SJCRH30 (cell line): ENCODE measurements at regions not wholly inside any gene's neighbourhood (a gene's known extent, or its start where the extent isn't known, plus 50 kb on each side); places are given as distances from the start of the nearest gene placed in this dataset.
A peak's percentile ranks its signal among the peaks of the same experiment; 100 is the strongest.

Source experiments
- DNase-seq, 2 experiments: peaks; one replicate each; pipeline ENCODE4 v3.0.0-alpha.2; 2015 to 2020
- H3K27ac ChIP-seq: fragments of 250-450 bp; sonication (Bioruptor Pico); 2 replicates; pipeline ENCODE4 v1.5.1; 2020; ENCODE audit warnings: mild to moderate bottlenecking, moderate library complexity
- H3K27me3 ChIP-seq: fragments of 250-450 bp; sonication (Bioruptor Pico); 2 replicates; pipeline ENCODE4 v1.5.1; 2020; ENCODE audit warnings: mild to moderate bottlenecking, moderate library complexity
- H3K36me3 ChIP-seq: fragments of 250-450 bp; sonication (Bioruptor Pico); 2 replicates; pipeline ENCODE4 v1.5.1; 2020; ENCODE audit warnings: mild to moderate bottlenecking, moderate library complexity
- H3K4me1 ChIP-seq: fragments of 250-450 bp; sonication (Bioruptor Pico); 2 replicates; pipeline ENCODE4 v1.5.1; 2020; ENCODE audit warnings: mild to moderate bottlenecking, moderate library complexity
- H3K4me3 ChIP-seq: fragments of 250-450 bp; sonication (Bioruptor Pico); 2 replicates; pipeline ENCODE4 v1.5.1; 2020; ENCODE audit warnings: mild to moderate bottlenecking, moderate library complexity
- H3K9me3 ChIP-seq: fragments of 250-450 bp; sonication (Bioruptor Pico); replicated peaks from 2 replicates; pipeline ENCODE4 v1.5.1; 2020; ENCODE audit warnings: mild to moderate bottlenecking, moderate library complexity

GRCh38 chr6:71430018-71430417 is 141.4 kb downstream of the OGFRL1 start:
- Histone ChIP-seq H3K27me3 (peaks cover 4% of the 10 kb centered on the region; the same call in 1 of the 2 replicates), H3K36me3 (no peaks in the 10 kb centered on the region), H3K4me3 (no peak overlapping the region), H3K4me1 (peaks cover 3% of the 10 kb centered on the region; the same call in 1 of the 2 replicates), H3K27ac (no peak overlapping the region), H3K9me3 (no peaks in the 10 kb centered on the region)
- no peak for DNase-seq

GRCh38 chr6:71433441-71433840 is 144.8 kb downstream of the OGFRL1 start:
- H3K27ac ChIP-seq = no peak overlapping the region
- H3K9me3 ChIP-seq = no peaks in the 10 kb centered on the region
- H3K4me3 ChIP-seq = no peak overlapping the region
- DNase-seq = no peak
- no peaks in the 10 kb centered on the region; the same call in 1 of the 2 replicates for H3K27me3 ChIP-seq
- peaks cover 3% of the 10 kb centered on the region; the same call in 1 of the 2 replicates for H3K4me1 ChIP-seq
- no peaks in the 10 kb centered on the region for H3K36me3 ChIP-seq

GRCh38 chr6:71444222-71444621 is 155.6 kb downstream of the OGFRL1 start:
- no peak for DNase-seq
- H3K9me3 ChIP-seq = peaks cover 10% of the 10 kb centered on the region; the same call in 1 of the 2 replicates
- no peaks in the 10 kb centered on the region for H3K4me1 ChIP-seq
- H3K27me3 ChIP-seq = no peaks in the 10 kb centered on the region
- no peak overlapping the region for H3K27ac ChIP-seq
- H3K36me3 ChIP-seq = no peaks in the 10 kb centered on the region
- no peak overlapping the region for H3K4me3 ChIP-seq

- no peak for DNase-seq
- Histone ChIP-seq H3K27ac (no peak overlapping the region), H3K4me3 (no peak overlapping the region)
Observed at GRCh38 chr6:71446057-71446456, 157.4 kb downstream of the OGFRL1 start.

GRCh38 chr6:71446470-71446869 is 157.9 kb downstream of the OGFRL1 start:
- Histone ChIP-seq H3K9me3 (0 out of 2 replicates have a peak, but pooled peaks cover 4% of the 10 kb centered on the region), H3K36me3 (no peaks in the 10 kb centered on the region), H3K27ac (no peak overlapping the region), H3K27me3 (no peaks in the 10 kb centered on the region), H3K4me1 (no peaks in the 10 kb centered on the region), H3K4me3 (no peak overlapping the region)
- DNase-seq = no peak

More at GRCh38 chr6:71446057-71446456, 157.4 kb downstream of the OGFRL1 start:
- peaks cover 4% of the 10 kb centered on the region; the same call in 1 of the 2 replicates for H3K9me3 ChIP-seq
- no peaks in the 10 kb centered on the region for H3K27me3 ChIP-seq
- H3K36me3 ChIP-seq = no peaks in the 10 kb centered on the region
- no peaks in the 10 kb centered on the region for H3K4me1 ChIP-seq

- no peak overlapping the region for H3K4me3 ChIP-seq
- H3K9me3 ChIP-seq = no peaks in the 10 kb centered on the region
- H3K27ac ChIP-seq = no peak overlapping the region
- no peaks in the 10 kb centered on the region for H3K36me3 ChIP-seq
- DNase-seq = no peak
- no peaks in the 10 kb centered on the region; the same call in 1 of the 2 replicates for H3K27me3 ChIP-seq
- H3K4me1 ChIP-seq = peaks cover 4% of the 10 kb centered on the region
Observed at GRCh38 chr6:71452697-71453370, 164.2 kb downstream of the OGFRL1 start.

- Histone ChIP-seq H3K4me1 (peaks cover 9% of the 10 kb centered on the region), H3K27me3 (no peaks in the 10 kb centered on the region; the same call in 1 of the 2 replicates), H3K9me3 (no peaks in the 10 kb centered on the region), H3K27ac (no peak overlapping the region), H3K36me3 (no peaks in the 10 kb centered on the region), H3K4me3 (no peak overlapping the region)
- DNase-seq = no peak
Observed at GRCh38 chr6:71453371-71453706, 164.7 kb downstream of the OGFRL1 start.

- H3K27ac ChIP-seq = no peak overlapping the region
- H3K4me1 ChIP-seq = peaks cover 14% of the 10 kb centered on the region
- no peak overlapping the region for H3K4me3 ChIP-seq
- H3K27me3 ChIP-seq = no peaks in the 10 kb centered on the region; the same call in 1 of the 2 replicates
- H3K9me3 ChIP-seq = no peaks in the 10 kb centered on the region
- DNase-seq = no peak
- H3K36me3 ChIP-seq = no peaks in the 10 kb centered on the region
Observed at GRCh38 chr6:71454056-71454455, 165.4 kb downstream of the OGFRL1 start.

- Histone ChIP-seq H3K36me3 (no peaks in the 10 kb centered on the region), H3K27me3 (no peaks in the 10 kb centered on the region), H3K9me3 (no peaks in the 10 kb centered on the region), H3K4me3 (no peak overlapping the region), H3K27ac (no peak overlapping the region), H3K4me1 (peaks cover 25% of the 10 kb centered on the region)
- peak; percentile 71 to 84 for DNase-seq
Observed at GRCh38 chr6:71457929-71458328, 169.3 kb downstream of the OGFRL1 start.

- H3K27ac ChIP-seq = no peak overlapping the region
- no peaks in the 10 kb centered on the region for H3K36me3 ChIP-seq
- H3K9me3 ChIP-seq = no peaks in the 10 kb centered on the region
- H3K27me3 ChIP-seq = no peaks in the 10 kb centered on the region
- peaks cover 25% of the 10 kb centered on the region for H3K4me1 ChIP-seq
- no peak overlapping the region for H3K4me3 ChIP-seq
- DNase-seq = no peak
Observed at GRCh38 chr6:71459162-71459561, 170.6 kb downstream of the OGFRL1 start.

- Histone ChIP-seq H3K36me3 (no peaks in the 10 kb centered on the region), H3K9me3 (no peaks in the 10 kb centered on the region), H3K27me3 (no peaks in the 10 kb centered on the region), H3K4me1 (peaks cover 25% of the 10 kb centered on the region), H3K27ac (no peak overlapping the region), H3K4me3 (no peak overlapping the region)
- no peak for DNase-seq
Observed at GRCh38 chr6:71460933-71461332, 172.3 kb downstream of the OGFRL1 start.

GRCh38 chr6:71463061-71463460 is 174.4 kb downstream of the OGFRL1 start:
- no peak for DNase-seq
- no peak overlapping the region for H3K4me3 ChIP-seq
- no peak overlapping the region for H3K27ac ChIP-seq
- H3K27me3 ChIP-seq = no peaks in the 10 kb centered on the region
- H3K9me3 ChIP-seq = no peaks in the 10 kb centered on the region
- peaks cover 18% of the 10 kb centered on the region for H3K4me1 ChIP-seq
- no peaks in the 10 kb centered on the region for H3K36me3 ChIP-seq

GRCh38 chr6:71465096-71465495 is 176.5 kb downstream of the OGFRL1 start:
- no peaks in the 10 kb centered on the region for H3K27me3 ChIP-seq
- no peak for DNase-seq
- no peaks in the 10 kb centered on the region for H3K36me3 ChIP-seq
- no peak overlapping the region for H3K27ac ChIP-seq
- H3K9me3 ChIP-seq = no peaks in the 10 kb centered on the region
- H3K4me1 ChIP-seq = peaks cover 6% of the 10 kb centered on the region; the same call in 1 of the 2 replicates
- no peak overlapping the region for H3K4me3 ChIP-seq

- Histone ChIP-seq H3K36me3 (no peaks in the 10 kb centered on the region), H3K27ac (no peak overlapping the region), H3K27me3 (no peaks in the 10 kb centered on the region), H3K9me3 (no peaks in the 10 kb centered on the region), H3K4me1 (0 out of 2 replicates have a peak, but pooled peaks cover 6% of the 10 kb centered on the region), H3K4me3 (no peak overlapping the region)
- DNase-seq = no peak
Observed at GRCh38 chr6:71466362-71466761, 177.8 kb downstream of the OGFRL1 start.

- Histone ChIP-seq H3K9me3 (no peaks in the 10 kb centered on the region), H3K27ac (no peak overlapping the region), H3K27me3 (no peaks in the 10 kb centered on the region), H3K4me1 (0 out of 2 replicates have a peak, but pooled peaks cover 6% of the 10 kb centered on the region), H3K4me3 (no peak overlapping the region), H3K36me3 (no peaks in the 10 kb centered on the region)
- no peak for DNase-seq
Observed at GRCh38 chr6:71468038-71468437, 179.4 kb downstream of the OGFRL1 start.
